A204.1 (cell line): ENCODE measurements at regions not wholly inside any gene's neighbourhood (a gene's known extent, or its start where the extent isn't known, plus 50 kb on each side); places are given as distances from the start of the nearest gene placed in this dataset.

Experiments used
- FAIRE-seq: peaks from 2 replicates; lab custom pipeline; 2012; peaks lifted over from hg19 to GRCh38; lab: Jason Lieb, UNC

- FAIRE-seq = no peak
These were observed 222.7 kb downstream of the EFHB start for GRCh38 chr3:19711160-19711782.

- no peak for FAIRE-seq
These were observed 231.5 kb downstream of the EFHB start for GRCh38 chr3:19702416-19703078.

- no peak for FAIRE-seq
These were observed 245.2 kb downstream of the EFHB start for GRCh38 chr3:19688767-19689166.

- FAIRE-seq = no peak
These were observed 265.9 kb downstream of the EFHB start for GRCh38 chr3:19668163-19668562.

GRCh38 chr3:19662486-19662885, 271.5 kb downstream of the EFHB start:
- FAIRE-seq = no peak

GRCh38 chr3:19652336-19652735, 281.7 kb downstream of the EFHB start:
- FAIRE-seq = no peak

GRCh38 chr3:19645093-19645492, 288.9 kb downstream of the EFHB start:
- FAIRE-seq = no peak

- FAIRE-seq = no peak
These were observed 289.6 kb downstream of the EFHB start for GRCh38 chr3:19644405-19644804.

GRCh38 chr3:19641408-19641807, 292.6 kb downstream of the EFHB start:
- FAIRE-seq = no peak

- FAIRE-seq = no peak
These were observed 301.6 kb downstream of the EFHB start for GRCh38 chr3:19632099-19633074.

GRCh38 chr3:19598870-19599269, 335.1 kb downstream of the EFHB start:
- FAIRE-seq = no peak

- no peak for FAIRE-seq
These were observed 337.6 kb downstream of the EFHB start for GRCh38 chr3:19596408-19596807.

- FAIRE-seq = no peak
These were observed 338.1 kb downstream of the EFHB start for GRCh38 chr3:19595884-19596283.
